DOHH2 (cell line): ENCODE measurements at regions not wholly inside any gene's neighbourhood (a gene's known extent, or its start where the extent isn't known, plus 50 kb on each side); places are given as distances from the start of the nearest gene placed in this dataset.

ENCODE experiments used
- EZH2phosphoT487 ChIP-seq: fragments of 200-600 bp; sonication (generic); IDR thresholded peaks from 2 replicates; pipeline ENCODE4 v1.6.1; 2017; ENCODE audit warnings: borderline replicate concordance, mild to moderate bottlenecking, antibody characterized with exemption, low read length, moderate library complexity, mixed read lengths
- TF ChIP-seq, protein P1 (sequence below): fragments of 200-600 bp; sonication (generic); IDR thresholded peaks from one replicate; pipeline ENCODE4 v1.5.1; 2014; ENCODE audit warnings: antibody characterized with exemption, mild to moderate bottlenecking, low read depth, low read length; ENCODE audit not compliant: poor library complexity, severe bottlenecking

GRCh38 chr3:64806668-64807605 lies 119.1 kb upstream of the ADAMTS9 start:
- TF ChIP-seq, protein P1, sequence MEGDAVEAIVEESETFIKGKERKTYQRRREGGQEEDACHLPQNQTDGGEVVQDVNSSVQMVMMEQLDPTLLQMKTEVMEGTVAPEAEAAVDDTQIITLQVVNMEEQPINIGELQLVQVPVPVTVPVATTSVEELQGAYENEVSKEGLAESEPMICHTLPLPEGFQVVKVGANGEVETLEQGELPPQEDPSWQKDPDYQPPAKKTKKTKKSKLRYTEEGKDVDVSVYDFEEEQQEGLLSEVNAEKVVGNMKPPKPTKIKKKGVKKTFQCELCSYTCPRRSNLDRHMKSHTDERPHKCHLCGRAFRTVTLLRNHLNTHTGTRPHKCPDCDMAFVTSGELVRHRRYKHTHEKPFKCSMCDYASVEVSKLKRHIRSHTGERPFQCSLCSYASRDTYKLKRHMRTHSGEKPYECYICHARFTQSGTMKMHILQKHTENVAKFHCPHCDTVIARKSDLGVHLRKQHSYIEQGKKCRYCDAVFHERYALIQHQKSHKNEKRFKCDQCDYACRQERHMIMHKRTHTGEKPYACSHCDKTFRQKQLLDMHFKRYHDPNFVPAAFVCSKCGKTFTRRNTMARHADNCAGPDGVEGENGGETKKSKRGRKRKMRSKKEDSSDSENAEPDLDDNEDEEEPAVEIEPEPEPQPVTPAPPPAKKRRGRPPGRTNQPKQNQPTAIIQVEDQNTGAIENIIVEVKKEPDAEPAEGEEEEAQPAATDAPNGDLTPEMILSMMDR, result no peak
- no peak for TF ChIP-seq EZH2phosphoT487
